ENCODE measurements at regions not wholly inside any gene's neighbourhood (a gene's known extent, or its start where the extent isn't known, plus 50 kb on each side); places are given as distances from the start of the nearest gene placed in this dataset.

DNA sequence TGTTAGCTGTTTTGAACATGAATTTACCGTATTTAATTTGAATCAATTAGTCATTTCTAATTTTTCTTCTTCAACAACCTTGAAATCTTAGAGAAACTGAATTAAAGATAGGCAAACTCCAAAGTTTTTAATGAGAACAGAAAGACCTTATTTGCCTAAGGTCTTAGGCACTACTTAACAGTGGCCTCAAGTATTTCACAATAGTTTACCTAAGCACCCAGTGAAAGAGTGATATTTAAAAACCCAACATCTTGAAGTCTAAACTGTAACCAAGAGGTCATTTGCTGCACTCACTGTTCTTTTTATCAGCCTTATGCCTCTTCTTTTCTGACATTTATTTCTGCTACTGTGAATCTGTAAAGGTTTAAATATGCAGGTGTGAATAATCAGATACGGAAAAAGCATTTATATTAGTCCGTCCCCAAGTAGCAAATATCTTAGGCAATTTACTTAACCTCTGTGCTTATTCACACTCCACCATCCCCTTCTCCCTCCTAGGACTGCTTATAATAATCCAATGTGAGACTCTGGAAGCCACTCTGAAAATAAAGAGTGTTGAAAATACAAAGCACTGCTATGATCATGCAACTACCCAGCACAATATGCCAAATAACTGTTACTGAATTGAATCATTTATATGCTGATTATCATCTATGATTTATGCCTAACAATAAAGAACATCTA is 105.7 kb downstream of the ELAPOR2 start:
- no peak for TF ChIP-seq EP300 (IDR thresholded peaks at IDR 0.05)
- no peak for TF ChIP-seq POLR2A (IDR thresholded peaks at IDR 0.05)
- TF ChIP-seq, protein P1, sequence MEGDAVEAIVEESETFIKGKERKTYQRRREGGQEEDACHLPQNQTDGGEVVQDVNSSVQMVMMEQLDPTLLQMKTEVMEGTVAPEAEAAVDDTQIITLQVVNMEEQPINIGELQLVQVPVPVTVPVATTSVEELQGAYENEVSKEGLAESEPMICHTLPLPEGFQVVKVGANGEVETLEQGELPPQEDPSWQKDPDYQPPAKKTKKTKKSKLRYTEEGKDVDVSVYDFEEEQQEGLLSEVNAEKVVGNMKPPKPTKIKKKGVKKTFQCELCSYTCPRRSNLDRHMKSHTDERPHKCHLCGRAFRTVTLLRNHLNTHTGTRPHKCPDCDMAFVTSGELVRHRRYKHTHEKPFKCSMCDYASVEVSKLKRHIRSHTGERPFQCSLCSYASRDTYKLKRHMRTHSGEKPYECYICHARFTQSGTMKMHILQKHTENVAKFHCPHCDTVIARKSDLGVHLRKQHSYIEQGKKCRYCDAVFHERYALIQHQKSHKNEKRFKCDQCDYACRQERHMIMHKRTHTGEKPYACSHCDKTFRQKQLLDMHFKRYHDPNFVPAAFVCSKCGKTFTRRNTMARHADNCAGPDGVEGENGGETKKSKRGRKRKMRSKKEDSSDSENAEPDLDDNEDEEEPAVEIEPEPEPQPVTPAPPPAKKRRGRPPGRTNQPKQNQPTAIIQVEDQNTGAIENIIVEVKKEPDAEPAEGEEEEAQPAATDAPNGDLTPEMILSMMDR (IDR thresholded peaks at IDR 0.05), result no peak
- H3K4me1 ChIP-seq, result no peaks in the 10 kb centered on the region
- WGBS, 2 donors, result 55 to 64% methylated on average over 3 of the region's 3 CpGs
- H3K27ac ChIP-seq, result no peak overlapping the region
- no peaks in the 10 kb centered on the region for H3K36me3 ChIP-seq
- H3K4me3 ChIP-seq, result no peak overlapping the region
- H3K27me3 ChIP-seq, result no peaks in the 10 kb centered on the region
- H3K9me3 ChIP-seq, result no peaks in the 10 kb centered on the region
- DNase-seq (ENCODE audit: low spot score in 2 of 2), result no peak

GRCh38 chr7:86953219-86953618 is 106.2 kb downstream of the ELAPOR2 start:
- TF ChIP-seq POLR2A (IDR thresholded peaks at IDR 0.05), result no peak
- Histone ChIP-seq H3K27ac (no peak overlapping the region), H3K9me3 (no peaks in the 10 kb centered on the region)

DNA sequence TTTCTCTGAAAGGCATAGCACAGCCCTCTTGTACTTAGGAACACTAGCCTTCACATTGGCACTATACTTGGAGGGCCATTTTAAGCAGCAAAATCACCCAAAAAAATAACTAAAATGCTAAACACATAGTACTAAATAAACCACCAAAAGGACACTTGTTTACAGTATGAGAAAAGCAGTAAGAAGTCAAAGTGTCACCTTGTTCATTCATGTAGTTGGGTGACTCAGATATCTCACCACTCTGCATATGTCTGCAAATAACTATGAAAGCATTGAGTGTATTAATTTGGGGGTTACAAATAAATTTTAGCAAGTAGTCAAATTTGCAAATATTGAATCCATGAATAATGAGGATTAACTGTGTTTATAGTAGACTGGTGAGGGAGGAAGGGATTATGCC is 107.6 kb downstream of the ELAPOR2 start:
- no peaks in the 10 kb centered on the region for H3K9me3 ChIP-seq
- no peaks in the 10 kb centered on the region for H3K27me3 ChIP-seq
- peaks cover 0 to 5% (median 0%) of the 10 kb centered on the region in 4 donors for H3K4me1 ChIP-seq
- H3K36me3 ChIP-seq, result no peaks in the 10 kb centered on the region
- no peak overlapping the region for H3K4me3 ChIP-seq
- TF ChIP-seq EP300 (IDR thresholded peaks at IDR 0.05), result no peak
- TF ChIP-seq, protein P1 (IDR thresholded peaks at IDR 0.05), result no peak
- no peak for TF ChIP-seq POLR2A (IDR thresholded peaks at IDR 0.05)
- no peak for DNase-seq (ENCODE audit: low spot score in 2 of 2)
- H3K27ac ChIP-seq, result no peak overlapping the region

More at GRCh38 chr7:86953219-86953618, 106.2 kb downstream of the ELAPOR2 start:
- Histone ChIP-seq H3K27me3 (no peaks in the 10 kb centered on the region), H3K4me3 (no peak overlapping the region), H3K4me1 (peaks cover 0 to under 1% (median 0%) of the 10 kb centered on the region in 4 donors), H3K36me3 (no peaks in the 10 kb centered on the region)
- DNase-seq (ENCODE audit: low spot score in 2 of 2), result no peak

- 95 to 98% methylated on average over 1 of the region's 1 CpG for WGBS, 2 donors
- Histone ChIP-seq H3K27ac (no peak overlapping the region), H3K9me3 (no peaks in the 10 kb centered on the region), H3K36me3 (no peaks in the 10 kb centered on the region), H3K4me3 (no peak overlapping the region), H3K4me1 (peaks cover 0 to 5% (median 0%) of the 10 kb centered on the region in 4 donors), H3K27me3 (no peaks in the 10 kb centered on the region)
- DNase-seq (ENCODE audit: low spot score in 2 of 2), result no peak
- no peak for TF ChIP-seq EP300 (IDR thresholded peaks at IDR 0.05)
- TF ChIP-seq, protein P1 (IDR thresholded peaks at IDR 0.05), result no peak
- no peak for TF ChIP-seq POLR2A (IDR thresholded peaks at IDR 0.05)
Observed at GRCh38 chr7:86950944-86951343, 108.5 kb downstream of the ELAPOR2 start.

GRCh38 chr7:86950360-86950759 is 109.1 kb downstream of the ELAPOR2 start:
- Histone ChIP-seq H3K36me3 (no peaks in the 10 kb centered on the region), H3K4me3 (no peak overlapping the region), H3K4me1 (peaks cover 0 to 5% (median 0%) of the 10 kb centered on the region in 4 donors), H3K27ac (no peak overlapping the region), H3K9me3 (no peaks in the 10 kb centered on the region), H3K27me3 (no peaks in the 10 kb centered on the region)
- no peak for DNase-seq (ENCODE audit: low spot score in 2 of 2)
- WGBS, 2 donors, result 83 to 90% methylated on average over 4 of the region's 4 CpGs
- TF ChIP-seq POLR2A (IDR thresholded peaks at IDR 0.05) (no peak), EP300 (IDR thresholded peaks at IDR 0.05) (no peak)
- TF ChIP-seq, protein P1 (IDR thresholded peaks at IDR 0.05), result no peak
